ENCODE measurements at regions not wholly inside any gene's neighbourhood (a gene's known extent, or its start where the extent isn't known, plus 50 kb on each side); places are given as distances from the start of the nearest gene placed in this dataset.

DNA sequence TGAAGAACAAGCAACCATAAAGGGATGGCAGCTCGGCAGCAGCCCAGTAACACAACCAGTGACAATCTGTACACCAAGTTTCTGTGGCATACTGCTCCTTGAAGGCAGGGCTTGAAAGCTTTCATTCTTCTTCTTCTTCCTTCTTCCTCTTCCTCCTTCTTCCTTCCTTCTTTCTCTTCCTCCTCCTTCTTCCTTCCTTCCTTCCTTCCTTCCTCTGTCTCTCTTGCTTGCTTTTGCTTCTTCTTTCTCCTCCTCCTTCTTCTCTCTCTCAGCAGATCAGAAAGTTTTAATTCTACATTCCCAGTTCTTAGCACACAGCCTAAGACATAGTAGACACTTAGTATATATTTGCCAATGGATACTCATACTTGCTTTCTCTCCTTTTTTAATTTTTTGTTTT, 95.9 kb downstream of the GLUL start:
- no peak for DNase-seq (ENCODE audit: low read depth in 3 of 3, low spot score in 1 of 3)

DNA sequence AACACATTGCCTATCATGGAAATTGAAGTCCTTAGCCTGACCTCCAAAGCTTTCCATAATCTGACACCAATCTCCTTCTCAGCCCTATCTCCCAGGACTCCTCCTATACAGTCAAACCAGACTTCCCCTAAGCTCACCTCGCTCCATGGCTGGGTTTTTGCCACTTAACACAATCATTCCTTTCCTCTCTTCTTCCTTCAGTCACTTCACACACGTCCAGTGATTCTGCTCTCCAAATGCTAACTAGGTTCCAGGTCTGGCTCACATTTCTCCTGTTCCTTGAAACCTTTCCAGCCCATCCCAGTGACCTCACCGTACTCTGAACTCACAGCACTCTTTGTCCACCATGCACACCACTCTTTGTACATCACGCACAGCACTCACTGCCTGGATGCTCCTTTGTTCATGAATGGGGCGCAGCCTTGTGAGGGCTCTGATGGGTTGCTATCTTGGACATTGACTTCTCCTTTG, 98.4 kb downstream of the GLUL start:
- DNase-seq (ENCODE audit: low read depth in 3 of 3, low spot score in 1 of 3) = no peak

DNA sequence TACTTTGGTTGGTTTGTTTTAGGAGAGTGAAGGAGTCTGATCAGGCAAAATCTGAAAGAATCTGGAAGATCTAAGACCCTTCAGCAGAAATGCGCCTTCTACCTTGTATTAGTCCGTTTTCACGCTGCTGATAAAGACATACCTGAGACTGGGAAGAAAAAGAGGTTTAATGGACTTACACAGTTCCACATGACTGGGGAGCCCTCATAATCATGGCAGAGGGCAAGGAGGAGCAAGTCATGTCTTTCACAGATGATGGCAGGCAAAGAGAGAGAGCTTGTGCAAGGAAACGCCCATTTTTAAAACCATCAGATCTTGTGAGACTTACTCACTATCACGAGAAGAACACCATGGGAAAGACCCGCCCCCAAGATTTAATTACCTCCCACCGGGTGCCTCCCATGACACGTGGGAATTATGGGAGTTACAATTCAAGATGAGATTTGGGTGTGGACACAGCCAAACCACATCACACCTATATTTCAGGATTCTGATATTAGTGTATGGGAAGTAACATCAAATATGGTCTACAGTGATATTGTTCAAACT, 99.3 kb downstream of the GLUL start:
- no peak for DNase-seq (ENCODE audit: low read depth in 3 of 3, low spot score in 1 of 3)

DNA sequence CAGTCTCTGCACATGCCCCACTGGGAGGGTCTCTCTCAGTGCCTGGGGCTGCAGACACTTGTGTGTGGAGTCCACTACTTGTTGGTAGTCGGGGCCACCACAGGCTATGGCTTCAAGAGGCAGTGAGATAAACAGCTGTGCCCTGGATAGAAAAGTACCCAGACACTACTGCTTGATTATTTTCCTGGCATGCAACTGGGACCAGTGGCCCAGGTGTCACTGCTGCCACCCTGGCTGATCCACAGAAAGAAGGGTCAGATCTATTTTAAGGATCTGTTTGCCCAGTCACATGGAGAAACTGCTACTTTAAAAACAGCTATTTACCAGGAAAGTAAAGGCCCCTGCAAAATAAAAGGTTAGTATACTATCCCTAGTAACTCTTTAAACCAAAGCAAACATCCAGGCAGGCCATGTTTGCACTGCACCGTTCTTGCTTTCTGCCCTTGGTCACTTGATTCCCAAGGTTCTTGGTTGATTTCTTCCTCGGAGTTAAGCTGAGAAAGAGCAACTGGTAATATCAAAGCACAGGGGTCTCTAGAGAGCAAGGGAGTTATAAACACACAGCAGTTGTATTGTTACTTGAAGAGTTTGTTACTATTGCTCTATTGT, 99.9 kb downstream of the GLUL start:
- no peak for DNase-seq (ENCODE audit: low read depth in 3 of 3, low spot score in 1 of 3)

DNA sequence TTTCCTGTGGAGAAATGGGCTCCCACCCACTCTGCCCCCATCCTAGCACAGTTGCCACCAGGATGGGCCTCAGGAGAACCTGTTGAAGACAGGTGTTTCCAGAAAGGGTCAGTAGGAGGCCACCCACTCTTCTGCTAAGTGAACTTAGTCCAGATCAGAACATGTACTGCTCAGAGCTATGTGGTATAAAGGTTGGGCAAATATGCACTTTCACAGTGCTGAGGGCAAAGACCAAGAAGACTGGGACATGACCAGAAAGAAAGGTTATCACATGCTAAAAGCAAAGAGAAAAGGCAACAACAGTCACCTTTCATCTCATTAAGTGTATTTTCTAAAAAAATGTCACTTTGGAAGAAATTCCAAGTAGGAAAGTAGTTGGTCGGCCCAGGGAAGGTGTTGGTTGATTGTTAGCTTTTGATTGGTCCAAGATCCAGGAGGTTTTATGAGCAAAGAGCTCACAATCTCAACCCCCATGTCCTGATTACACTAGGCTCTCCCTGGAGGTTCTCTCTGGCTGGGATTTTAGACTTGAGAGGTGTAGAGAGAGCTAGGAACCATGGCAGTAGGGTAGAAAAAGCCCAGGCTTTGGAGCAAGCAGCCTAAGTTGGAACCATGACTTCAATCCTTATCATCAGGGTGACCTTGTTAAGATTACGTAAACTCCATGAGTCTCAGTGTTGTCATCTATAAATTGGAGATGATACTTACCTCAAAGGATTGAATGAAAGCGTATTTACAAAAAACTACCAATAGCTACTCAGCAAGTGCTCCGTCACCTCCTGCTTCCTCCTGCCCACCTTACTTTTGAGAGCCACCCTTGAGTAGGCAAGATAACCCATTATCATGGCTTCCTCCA, 102.6 kb downstream of the GLUL start:
- no peak for DNase-seq (ENCODE audit: low read depth in 3 of 3, low spot score in 1 of 3)

DNA sequence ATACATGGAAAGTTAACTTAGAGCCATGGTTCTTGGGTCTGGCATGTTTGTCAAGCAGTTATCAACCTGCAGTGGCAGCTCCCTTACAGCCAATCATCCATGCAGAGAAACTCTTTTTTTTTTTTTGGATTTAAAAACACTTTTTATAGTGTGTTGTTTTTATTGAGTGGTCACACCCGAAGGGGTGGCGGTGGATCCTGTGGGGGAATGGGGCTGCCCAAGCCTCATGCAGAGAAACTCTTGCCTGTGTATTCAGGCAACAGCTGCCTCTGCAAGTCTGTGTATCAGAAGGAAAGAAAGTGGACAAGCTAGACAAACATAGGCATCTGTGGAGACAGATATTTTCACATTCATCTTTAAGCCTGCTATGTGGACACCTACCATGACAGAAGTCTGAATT, 104.8 kb downstream of the GLUL start:
- no peak for DNase-seq (ENCODE audit: low read depth in 3 of 3, low spot score in 1 of 3)

DNA sequence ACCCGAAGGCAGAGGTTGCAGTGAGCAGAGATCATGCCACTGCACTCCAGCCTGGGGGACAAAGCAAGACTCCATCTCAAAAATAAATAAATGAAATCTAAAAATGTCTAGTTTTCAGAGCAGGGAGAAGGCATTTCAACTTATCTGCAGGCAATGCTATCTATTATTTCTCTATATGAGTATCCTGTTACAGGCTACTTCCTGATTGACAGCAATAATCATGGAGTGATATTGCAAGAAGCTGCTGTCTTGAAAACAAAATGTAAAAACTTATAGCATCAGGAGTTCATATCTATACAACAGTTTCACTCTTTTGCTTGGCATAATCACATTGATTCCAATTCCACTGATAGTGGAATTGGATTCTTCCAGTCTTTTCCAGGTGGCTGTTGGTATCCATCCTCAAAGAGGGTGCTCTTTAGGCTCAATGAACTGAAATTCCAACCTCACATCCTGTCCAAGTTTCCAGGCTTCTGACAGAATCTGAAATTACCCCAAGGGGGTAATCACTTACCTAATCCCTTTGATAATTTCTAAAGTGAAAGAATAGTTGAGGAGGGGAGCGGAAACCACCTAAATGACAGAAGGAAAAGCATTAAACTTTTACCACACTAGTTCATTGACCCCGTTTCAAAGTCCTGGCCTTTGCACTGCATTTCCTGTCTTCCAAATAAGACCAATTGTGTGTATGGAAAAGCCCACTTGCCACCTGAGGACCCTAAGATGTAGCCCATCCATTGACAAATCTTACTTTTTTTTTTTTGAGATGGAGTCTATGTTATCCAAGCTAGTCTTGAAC, 107.6 kb downstream of the GLUL start:
- DNase-seq (ENCODE audit: low read depth in 3 of 3, low spot score in 1 of 3) = no peak

DNA sequence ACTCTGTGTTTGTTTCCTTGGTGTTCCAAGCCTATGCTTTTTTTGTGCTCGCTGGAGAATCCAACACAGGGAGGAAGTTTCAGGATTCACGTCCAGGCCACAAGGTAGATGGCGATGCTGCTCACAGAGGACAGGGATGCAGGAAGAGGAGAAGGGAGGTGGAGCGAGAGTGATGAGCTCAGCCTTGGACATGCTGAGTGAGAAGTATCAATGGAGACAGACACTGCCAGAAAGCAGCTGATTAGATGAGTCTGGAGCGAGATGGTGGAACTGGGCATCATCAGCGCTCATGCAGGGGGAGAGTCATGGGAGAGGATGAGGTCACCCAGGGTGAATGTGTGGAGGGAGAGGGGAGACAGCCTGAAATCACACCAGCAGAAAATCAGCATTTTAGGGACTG, 110.0 kb downstream of the GLUL start:
- DNase-seq (ENCODE audit: low read depth in 3 of 3, low spot score in 1 of 3) = no peak

DNA sequence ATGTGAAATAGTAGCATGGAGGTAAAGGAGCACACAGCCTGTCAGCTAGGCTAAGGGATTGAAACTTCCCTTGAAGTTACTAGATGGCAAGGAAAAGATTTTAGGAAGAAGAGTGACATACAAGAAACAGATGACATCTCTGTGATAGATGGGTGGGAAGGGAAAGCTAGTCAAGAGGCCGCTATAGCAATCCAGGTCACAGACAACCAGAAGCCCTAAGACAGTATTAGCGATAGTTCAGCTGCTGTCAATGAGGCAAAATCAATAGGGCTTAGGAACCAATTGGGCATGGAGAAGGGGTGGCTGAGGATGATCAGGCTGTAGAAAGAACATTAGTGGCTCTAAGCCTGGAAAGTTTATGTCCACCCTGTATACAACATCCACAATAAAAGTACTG, 111.1 kb downstream of the GLUL start:
- DNase-seq (ENCODE audit: low read depth in 3 of 3, low spot score in 1 of 3) = no peak

DNA sequence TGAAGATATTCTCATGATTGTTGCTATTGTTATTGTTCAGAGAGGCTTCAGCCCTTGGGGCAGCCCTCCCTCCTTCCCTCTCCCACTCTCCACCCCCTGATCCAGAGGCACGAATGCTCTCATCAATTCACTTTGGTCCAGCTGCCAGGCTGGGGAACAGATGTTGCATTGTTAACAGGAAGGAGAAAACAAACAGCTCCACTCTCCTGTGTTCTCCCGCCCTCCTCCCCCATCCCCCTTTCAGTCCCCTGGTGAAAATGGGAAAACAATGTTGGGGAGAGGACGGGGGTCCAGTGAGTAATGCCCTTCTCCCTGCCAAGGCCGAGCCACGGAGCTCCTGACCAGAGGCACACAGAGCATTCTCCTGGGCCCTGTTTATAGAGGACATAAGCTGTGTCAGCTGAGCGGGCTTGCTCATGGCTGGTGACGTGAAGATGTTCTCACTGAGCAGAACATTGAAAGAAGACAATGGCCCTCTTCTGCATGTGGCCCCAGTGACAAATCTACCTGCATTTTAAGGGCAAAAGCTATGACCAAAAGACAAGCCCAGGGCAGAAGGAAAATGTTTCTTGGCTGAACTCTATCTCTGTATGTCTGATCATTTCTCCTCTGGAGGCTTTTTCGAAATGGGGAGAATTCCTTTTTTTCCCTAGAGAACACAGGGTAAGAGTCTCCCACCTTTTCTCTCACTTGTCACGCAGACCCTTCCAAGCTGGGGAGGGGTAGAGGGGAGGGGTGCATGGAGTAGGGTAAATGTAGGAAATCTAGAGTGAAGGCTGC, 111.7 kb downstream of the GLUL start:
- no peak for DNase-seq (ENCODE audit: low read depth in 3 of 3, low spot score in 1 of 3)

DNA sequence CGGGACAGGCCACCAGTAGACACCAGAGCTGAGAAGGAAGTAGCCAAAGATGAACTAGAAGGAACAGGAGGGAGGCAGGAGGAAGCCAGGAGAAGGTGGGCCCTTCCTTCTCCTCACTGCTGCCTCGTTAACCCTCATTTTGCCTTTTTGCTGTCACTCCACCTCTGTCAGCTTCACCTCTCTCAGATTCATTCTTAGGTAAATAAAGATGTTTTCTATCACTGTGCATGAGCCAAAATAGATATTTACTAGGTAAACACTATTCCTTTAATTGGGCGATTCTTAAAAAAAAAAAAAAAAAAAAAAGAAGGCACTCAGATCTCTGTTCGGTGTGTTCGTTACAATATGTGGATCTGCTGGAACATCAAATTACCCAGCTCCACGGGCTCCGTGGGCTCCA, 112.3 kb downstream of the GLUL start:
- no peak for DNase-seq (ENCODE audit: low read depth in 3 of 3, low spot score in 1 of 3)

DNA sequence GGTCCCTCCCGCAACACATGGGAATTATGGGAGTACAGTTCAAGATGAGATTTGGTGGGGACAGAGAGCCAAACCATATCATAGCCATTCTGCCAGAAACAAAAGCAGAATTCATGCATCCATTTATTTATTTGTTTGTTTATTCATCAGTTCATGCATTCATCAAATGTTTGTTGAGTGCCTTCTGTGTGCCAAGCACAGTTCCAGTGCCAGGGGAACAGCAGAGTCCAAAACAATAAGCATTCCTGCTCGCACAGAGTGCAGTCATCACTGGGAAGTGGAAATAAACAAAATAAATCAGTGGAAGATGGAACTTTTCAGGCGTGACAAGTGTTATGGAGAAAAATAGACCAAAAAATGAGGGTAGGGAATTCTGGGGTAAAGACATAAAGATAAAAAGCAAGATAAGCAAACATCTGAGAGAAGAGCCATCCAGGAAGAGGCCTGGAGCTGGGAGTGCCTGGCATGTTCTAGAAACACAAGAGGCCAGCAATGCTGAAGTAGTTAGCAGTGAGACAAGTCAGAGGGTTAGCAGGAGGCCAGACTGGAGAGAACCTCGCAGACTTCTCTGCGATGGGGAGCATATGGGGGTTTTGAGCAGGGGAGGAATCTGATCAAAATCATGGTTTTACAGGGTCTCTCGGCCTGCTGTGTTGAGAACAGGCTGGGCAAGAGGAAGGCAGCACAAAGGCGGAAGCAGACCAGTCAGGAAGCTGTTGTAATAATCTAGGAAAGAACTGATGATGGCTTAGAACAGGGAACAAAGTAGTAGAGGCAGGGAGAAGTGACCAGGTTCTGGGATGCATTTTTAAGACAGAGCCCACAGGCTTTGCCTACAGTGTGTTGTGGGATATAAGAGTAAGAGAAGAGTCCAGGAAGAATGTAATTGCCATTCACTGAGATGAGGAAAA, 113.2 kb downstream of the GLUL start:
- no peak for DNase-seq (ENCODE audit: low read depth in 3 of 3, low spot score in 1 of 3)

DNA sequence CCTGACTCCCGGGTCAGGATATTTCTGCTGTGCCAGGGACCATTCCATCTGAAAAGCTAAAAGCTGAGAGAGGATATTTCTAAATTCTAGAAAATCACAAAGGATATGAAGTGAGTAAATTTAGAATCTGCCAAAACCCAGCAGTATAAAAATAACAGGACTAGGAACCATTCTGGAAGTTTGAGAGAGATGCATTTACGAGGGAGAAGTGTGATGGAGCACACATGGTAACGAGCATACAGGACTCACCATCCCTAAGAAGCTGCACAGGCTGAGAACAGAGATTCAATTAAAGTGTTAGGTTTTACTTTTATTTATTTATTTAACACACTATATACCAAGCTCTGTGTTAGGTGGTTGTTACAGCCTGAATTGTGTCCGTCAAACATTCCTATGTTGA, 116.3 kb downstream of the GLUL start:
- DNase-seq (ENCODE audit: low read depth in 3 of 3, low spot score in 1 of 3) = no peak

DNA sequence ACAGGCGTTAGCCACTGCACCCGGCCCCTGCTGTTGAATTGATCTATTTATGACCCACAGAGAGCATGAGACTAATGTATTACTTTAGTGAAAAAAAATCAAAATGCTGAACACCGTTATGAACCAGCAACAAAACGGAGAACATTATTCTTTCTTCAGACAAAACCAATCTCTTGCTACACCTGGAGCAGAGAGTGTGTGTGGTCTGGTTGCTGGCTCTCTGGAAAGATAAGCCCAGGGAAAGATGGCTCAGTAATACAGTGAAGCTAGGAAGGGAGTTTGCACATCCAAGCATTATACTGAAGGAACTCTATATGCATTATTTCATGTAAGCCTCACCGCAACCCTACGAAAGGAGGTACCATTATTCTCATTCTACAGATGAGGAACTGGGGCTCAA, 117.0 kb downstream of the GLUL start:
- no peak for DNase-seq (ENCODE audit: low read depth in 3 of 3, low spot score in 1 of 3)

DNA sequence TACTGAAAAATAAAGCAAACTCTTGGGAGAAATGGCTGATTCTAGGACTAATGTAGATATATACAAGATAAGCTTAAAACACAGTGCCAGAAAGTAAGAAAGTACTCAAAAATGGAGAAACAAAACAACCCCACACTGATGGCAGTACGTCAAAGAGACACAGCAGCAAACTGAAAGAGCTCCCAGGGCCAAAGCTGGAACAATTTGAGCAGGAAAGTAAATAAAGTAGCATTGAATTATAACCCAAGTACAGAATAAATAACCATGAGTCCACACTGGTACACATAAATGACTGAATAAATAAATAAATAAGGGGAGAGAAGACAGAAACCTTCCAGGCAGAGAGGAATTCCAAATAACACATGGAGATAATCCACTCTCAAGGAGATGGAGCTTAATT, 120.9 kb downstream of the GLUL start:
- DNase-seq (ENCODE audit: low read depth in 3 of 3, low spot score in 1 of 3) = no peak

DNA sequence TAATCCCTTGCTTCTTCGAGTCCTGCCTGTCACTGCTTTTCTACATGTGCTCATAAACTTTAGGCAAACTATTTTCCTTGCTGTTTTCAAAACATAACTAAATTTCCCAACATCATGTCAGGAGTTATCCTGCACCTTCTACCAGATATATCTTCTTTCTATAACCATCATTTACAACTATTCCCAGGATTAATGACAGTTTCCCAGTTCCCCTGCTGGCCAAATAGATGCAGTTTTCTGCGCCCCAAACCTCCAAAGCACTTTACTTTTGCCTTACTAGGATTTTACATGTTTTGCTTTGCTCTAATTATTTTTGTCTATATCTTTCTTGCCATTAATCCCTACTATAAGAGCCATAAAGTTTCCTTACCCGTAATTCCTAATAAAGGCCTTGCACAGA, 122.5 kb downstream of the GLUL start:
- no peak for DNase-seq (ENCODE audit: low read depth in 3 of 3, low spot score in 1 of 3)

DNA sequence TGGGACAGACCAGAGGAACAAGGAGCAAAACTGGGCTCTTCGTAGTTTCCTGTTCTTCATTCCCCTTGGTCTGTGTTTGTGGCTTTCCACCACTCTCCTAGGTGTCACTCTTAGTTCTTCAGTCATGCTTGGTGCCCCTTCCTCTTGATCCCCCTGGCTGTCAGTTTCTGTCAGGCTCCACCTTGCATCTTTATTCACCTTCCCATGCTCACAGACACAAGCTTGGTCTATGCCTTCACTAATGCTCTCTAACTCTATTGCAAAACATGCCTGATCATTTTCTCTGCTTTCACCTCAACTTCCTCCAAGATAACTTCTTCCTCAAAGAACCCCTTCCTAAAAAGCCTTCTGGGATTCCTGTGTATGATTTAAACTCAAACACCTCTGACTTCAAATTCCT, 122.9 kb downstream of the GLUL start:
- no peak for DNase-seq (ENCODE audit: low read depth in 3 of 3, low spot score in 1 of 3)

DNA sequence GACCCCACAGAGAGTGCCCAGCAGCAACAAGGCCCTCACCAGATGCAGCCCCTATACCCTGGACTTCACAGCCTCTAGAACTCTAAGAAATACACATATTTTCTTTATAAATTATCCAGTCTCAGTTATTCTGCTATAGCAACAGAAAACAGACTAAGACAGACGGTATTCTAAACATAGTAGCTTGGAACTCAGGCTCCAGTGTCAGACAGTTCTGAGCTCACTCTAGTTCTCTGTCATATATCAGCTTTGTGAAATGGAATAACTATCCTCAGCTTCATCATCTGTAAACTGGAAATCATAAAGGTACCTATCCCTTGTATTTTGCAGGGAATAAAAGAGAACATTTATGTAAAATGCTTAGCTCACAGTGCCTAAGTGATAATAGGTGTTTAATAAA, 127.4 kb downstream of the GLUL start:
- DNase-seq (ENCODE audit: low read depth in 3 of 3, low spot score in 1 of 3) = no peak

DNA sequence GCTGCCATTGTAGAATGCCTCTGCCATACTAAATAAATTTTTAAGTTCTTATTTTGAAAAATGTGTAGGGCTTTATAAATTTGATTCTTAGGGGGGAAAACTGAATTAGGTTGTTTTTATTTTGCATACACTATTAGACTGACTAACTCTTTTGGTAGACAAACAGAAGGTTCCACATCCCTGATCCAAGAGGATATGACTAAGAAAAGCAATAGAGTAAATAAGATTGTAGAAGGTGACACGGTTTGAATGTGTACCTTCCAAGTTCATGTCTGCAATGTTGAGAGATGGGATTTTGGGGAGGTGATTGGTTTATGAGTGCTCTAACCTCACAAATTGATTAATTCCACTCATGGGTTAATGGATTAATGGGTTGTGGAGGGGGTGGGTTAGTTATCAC, 127.9 kb downstream of the GLUL start:
- DNase-seq (ENCODE audit: low read depth in 3 of 3, low spot score in 1 of 3) = no peak

DNA sequence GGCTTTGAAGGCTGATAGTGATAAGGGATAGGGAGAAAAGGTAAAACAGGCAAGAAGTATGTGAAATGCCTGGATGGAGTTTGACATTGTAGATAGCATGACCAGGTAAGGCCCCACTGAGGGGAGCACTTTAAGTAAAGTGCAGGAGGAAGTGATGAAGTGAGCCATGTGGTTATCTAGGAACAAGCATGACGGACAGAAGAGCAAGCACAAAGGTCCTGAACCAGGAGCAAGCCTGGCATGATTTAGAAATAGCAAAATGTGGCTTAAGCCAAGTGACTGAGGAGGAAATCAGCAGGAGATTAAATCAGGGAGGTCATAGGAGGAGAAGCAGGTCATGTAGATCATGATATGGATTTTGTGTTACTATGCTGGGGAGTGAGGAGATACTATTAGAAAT, 129.2 kb downstream of the GLUL start:
- no peak for DNase-seq (ENCODE audit: low read depth in 3 of 3, low spot score in 1 of 3)

All from stimulated activated CD4-positive, alpha-beta T cell treated with anti-CD3 and anti-CD28 coated beads, TNF-alpha, amount 100 ng/mL, for 1 hour (primary cell).